Mesodermal cell (in vitro differentiated cells): ENCODE measurements at regions not wholly inside any gene's neighbourhood (a gene's known extent, or its start where the extent isn't known, plus 50 kb on each side); places are given as distances from the start of the nearest gene placed in this dataset.
"Not testable (repeated sequence)": the region's sequence is repeated elsewhere in the genome, so short reads cannot be mapped to it uniquely, and the experiment has no call there.

Experiments used
- H3K27ac ChIP-seq: 2 replicates; pipeline ENCODE4 v1.7.0; 2013; ENCODE audit warnings: mild to moderate bottlenecking, low read depth, low read length, moderate library complexity; ENCODE audit not compliant: severe bottlenecking
- H3K36me3 ChIP-seq: 2 replicates; pipeline ENCODE4 v1.7.1; 2013; ENCODE audit warnings: mild to moderate bottlenecking, low read length, moderate library complexity; ENCODE audit not compliant: control insufficient read depth, insufficient read depth
- H3K4me1 ChIP-seq: one replicate; pipeline ENCODE4 v1.7.1; 2013; ENCODE audit warnings: mild to moderate bottlenecking, low read length; ENCODE audit not compliant: insufficient read depth, control insufficient read depth, poor library complexity, severe bottlenecking
- H3K4me3 ChIP-seq: 2 replicates; pipeline ENCODE4 v1.7.0; 2013; ENCODE audit warnings: low read length, control low read depth, mild to moderate bottlenecking; ENCODE audit not compliant: insufficient read depth, poor library complexity, severe bottlenecking; ENCODE audit errors: extremely low read depth
- H3K9me3 ChIP-seq: 2 replicates; pipeline ENCODE4 v1.7.1; 2013; ENCODE audit warnings: mild to moderate bottlenecking, low read length, moderate library complexity; ENCODE audit not compliant: control insufficient read depth
- WGBS, 2 experiments: methylation state at CpG; one replicate each; pipeline ENCODE4 v1.1.5; 2013; ENCODE audit warnings: missing lambda C conversion rate in 2 of 2; ENCODE audit not compliant: insufficient coverage in 2 of 2; 5-methylcytosine and 5-hydroxymethylcytosine counted together

- no peak overlapping the region for H3K4me3 ChIP-seq
- H3K4me1 ChIP-seq = no peaks in the 10 kb centered on the region
- H3K27ac ChIP-seq = no peak overlapping the region
- WGBS, 2 experiments = no CpG with 5 or more reads among the region's 2 CpGs
- no peaks in the 10 kb centered on the region for H3K9me3 ChIP-seq
- no peaks in the 10 kb centered on the region for H3K36me3 ChIP-seq
Observed at GRCh38 chr2:14480120-14480519, 152.4 kb upstream of the LRATD1 start.

GRCh38 chr2:14480906-14481305 is 151.6 kb upstream of the LRATD1 start:
- Histone ChIP-seq H3K4me3 (no peak overlapping the region), H3K4me1 (no peaks in the 10 kb centered on the region), H3K9me3 (no peaks in the 10 kb centered on the region), H3K36me3 (no peaks in the 10 kb centered on the region), H3K27ac (no peak overlapping the region)
- WGBS, 2 experiments = 78 to 100% methylated on average over 1 of the region's 1 CpG

DNA sequence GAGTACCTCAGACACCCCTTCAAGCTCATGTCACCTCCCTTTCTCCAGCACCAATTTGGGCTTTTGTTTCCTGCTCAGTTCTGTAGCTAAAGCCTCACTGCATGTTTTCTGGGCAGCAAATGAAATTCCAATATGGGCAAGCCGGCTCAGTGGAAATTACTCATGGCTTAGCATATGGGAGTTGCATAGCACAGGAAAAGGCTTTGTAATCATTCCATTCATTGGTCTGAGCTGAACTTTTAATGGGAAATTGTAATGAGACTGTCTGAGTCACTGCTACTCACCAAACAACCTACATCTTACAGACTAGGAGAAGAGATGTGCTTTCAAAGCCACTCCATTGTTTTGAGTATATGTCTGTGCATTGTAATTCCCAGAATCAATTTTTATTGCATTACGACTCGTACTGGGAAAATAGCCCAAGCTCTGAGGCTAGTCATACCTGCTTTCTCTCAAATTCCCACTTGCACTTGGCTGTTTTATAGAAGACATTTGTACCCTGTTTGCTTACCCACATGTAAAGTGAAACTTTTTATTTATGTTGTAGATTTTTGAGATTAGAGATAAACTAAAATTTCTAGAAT is 139.5 kb upstream of the LRATD1 start:
- H3K36me3 ChIP-seq = no peaks in the 10 kb centered on the region
- H3K4me3 ChIP-seq = no peak overlapping the region
- H3K27ac ChIP-seq = no peak overlapping the region
- no peaks in the 10 kb centered on the region for H3K9me3 ChIP-seq
- WGBS, 2 experiments = 57 to 85% methylated on average over 1 to 2 of the region's 3 CpGs
- H3K4me1 ChIP-seq = no peaks in the 10 kb centered on the region

DNA sequence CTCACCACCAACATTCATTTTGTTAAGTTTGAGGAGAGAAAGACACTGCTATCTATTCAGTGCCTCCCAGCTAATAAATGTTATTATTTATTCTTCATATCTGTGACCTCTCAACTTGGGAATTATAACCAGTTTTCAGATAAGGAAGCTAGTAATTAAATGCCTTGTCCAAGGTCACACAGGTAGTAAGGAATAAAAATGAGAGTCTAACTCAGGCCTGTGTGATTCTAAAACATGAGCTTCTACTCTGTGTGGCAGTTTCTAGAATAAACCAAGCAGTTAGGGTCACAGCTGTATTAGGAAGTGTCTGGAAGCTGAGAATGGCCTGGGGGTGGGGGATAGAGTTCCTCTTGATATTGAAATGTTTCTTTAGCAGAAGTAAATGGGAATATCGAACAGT is 137.8 kb upstream of the LRATD1 start:
- no peaks in the 10 kb centered on the region for H3K9me3 ChIP-seq
- H3K4me1 ChIP-seq = no peaks in the 10 kb centered on the region
- WGBS, 2 experiments = 100% methylated on average over 1 of the region's 1 CpG; no CpG with 5 or more reads in 1 of the 2 experiments
- no peak overlapping the region for H3K4me3 ChIP-seq
- no peaks in the 10 kb centered on the region for H3K36me3 ChIP-seq
- H3K27ac ChIP-seq = no peak overlapping the region

DNA sequence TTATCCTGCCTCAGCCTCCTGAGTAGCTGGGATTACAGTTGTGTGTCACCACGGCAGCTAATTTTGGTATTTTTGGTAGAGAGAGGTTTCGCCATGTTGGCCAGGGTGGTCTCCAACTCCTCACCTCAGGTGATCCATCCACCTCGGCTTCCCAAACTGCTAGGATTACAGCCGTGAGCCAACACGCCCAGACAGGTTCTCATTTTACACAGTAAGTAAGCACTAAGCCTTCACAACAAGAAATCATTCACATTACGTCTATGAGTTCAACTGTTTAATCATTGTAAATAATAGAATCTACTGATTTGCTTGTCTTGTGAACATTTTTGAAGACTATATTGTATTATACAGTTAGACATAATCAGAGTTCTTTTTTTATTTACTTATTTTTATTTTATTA is 131.5 kb upstream of the LRATD1 start:
- no peak overlapping the region for H3K27ac ChIP-seq
- no peaks in the 10 kb centered on the region for H3K9me3 ChIP-seq
- H3K4me3 ChIP-seq = no peak overlapping the region
- WGBS, 2 experiments = 80 to 87% methylated on average over 3 to 4 of the region's 6 CpGs
- H3K36me3 ChIP-seq = no peaks in the 10 kb centered on the region
- H3K4me1 ChIP-seq = no peaks in the 10 kb centered on the region

DNA sequence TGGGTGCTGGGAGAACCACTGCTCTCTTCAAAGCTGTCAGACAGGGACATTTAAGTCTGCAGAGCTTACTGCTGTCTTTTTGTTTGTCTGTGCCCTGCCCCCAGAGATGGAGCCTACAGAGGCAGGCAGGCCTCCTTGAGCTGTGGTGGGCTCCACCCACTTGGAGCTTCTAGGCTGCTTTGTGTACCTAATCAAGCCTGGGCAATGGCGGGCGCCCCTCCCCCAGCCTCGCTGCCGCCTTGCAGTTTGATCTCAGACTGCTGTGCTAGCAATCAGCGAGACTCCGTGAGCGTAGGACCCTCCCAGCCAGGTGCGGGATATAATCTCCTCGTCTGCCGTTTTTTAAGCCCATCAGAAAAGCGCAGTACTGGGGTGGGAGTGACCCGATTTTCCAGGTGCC is 125.6 kb upstream of the LRATD1 start:
- not testable (repeated sequence) for H3K4me1 ChIP-seq, H3K36me3 ChIP-seq, H3K9me3 ChIP-seq, H3K27ac ChIP-seq, H3K4me3 ChIP-seq
- 86 to 96% methylated on average over 8 of the region's 12 CpGs for WGBS, 2 experiments

- H3K4me1 ChIP-seq = no peaks in the 10 kb centered on the region
- H3K4me3 ChIP-seq = no peak overlapping the region
- no peak overlapping the region for H3K27ac ChIP-seq
- peaks cover 4% of the 10 kb centered on the region for H3K9me3 ChIP-seq
- H3K36me3 ChIP-seq = no peaks in the 10 kb centered on the region
- WGBS, 2 experiments = no CpG with 5 or more reads among the region's 4 CpGs
Observed at GRCh38 chr2:14511541-14511940, 121.0 kb upstream of the LRATD1 start.

DNA sequence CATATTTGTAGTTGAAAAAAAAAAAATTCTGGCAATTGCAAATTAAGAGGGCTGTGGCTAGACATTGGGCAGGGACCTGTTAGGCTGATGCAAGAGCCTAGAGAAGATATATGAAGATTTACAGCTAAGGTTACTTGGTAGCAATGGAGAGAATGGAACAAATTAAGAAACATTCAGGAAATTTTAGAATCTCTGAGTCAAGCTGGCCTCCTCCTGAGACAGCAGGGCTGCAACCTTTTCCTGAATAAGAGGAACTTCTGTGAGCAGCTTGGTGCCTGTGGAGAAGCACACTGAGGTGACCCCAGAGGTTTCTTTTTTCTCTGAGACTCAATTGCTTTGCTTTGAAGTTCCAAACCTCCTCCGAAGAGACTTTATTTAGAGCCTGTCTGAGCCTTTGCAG is 118.6 kb upstream of the LRATD1 start:
- no peak overlapping the region for H3K4me3 ChIP-seq
- WGBS, 2 experiments = 40% methylated on average over 1 of the region's 1 CpG; no CpG with 5 or more reads in 1 of the 2 experiments
- H3K9me3 ChIP-seq = peaks cover 4% of the 10 kb centered on the region
- peaks cover 3% of the 10 kb centered on the region for H3K4me1 ChIP-seq
- no peak overlapping the region for H3K27ac ChIP-seq
- H3K36me3 ChIP-seq = no peaks in the 10 kb centered on the region

DNA sequence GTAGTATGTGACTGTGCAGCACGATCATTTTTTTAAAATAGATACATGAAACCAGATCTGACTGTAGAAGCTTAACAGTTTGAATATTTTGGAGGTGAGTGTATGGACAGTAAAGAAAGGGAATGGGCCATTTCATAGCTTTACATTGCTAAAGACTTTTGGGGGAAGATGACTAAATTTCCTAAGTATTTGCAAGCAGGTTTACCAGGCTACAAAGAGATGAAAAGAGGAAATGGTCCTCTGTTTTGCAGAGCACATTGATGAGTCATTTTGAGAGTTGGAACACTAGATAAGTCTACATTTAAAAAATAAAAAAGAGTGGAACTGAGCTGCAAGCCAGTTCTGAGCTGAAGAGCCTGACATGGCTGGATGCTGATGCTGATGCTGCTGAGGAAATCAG is 115.7 kb upstream of the LRATD1 start:
- 83% methylated on average over 1 of the region's 1 CpG; no CpG with 5 or more reads in 1 of the 2 experiments for WGBS, 2 experiments
- Histone ChIP-seq H3K4me3 (no peak overlapping the region), H3K9me3 (no peaks in the 10 kb centered on the region), H3K36me3 (no peaks in the 10 kb centered on the region), H3K4me1 (peaks cover 3% of the 10 kb centered on the region), H3K27ac (no peak overlapping the region)

- Histone ChIP-seq H3K9me3 (no peaks in the 10 kb centered on the region), H3K27ac (no peak overlapping the region), H3K4me1 (peaks cover 3% of the 10 kb centered on the region), H3K4me3 (no peak overlapping the region), H3K36me3 (no peaks in the 10 kb centered on the region)
- WGBS, 2 experiments = no CpG with 5 or more reads among the region's 4 CpGs
Observed at GRCh38 chr2:14517731-14518130, 114.8 kb upstream of the LRATD1 start.

GRCh38 chr2:14520385-14520945 is 112.1 kb upstream of the LRATD1 start:
- no peak overlapping the region for H3K27ac ChIP-seq
- no peaks in the 10 kb centered on the region for H3K9me3 ChIP-seq
- 90 to 97% methylated on average over 2 to 7 of the region's 10 CpGs for WGBS, 2 experiments
- H3K4me1 ChIP-seq = peaks cover 3% of the 10 kb centered on the region
- no peaks in the 10 kb centered on the region for H3K36me3 ChIP-seq
- H3K4me3 ChIP-seq = no peak overlapping the region
